ENCODE measurements at regions not wholly inside any gene's neighbourhood (a gene's known extent, or its start where the extent isn't known, plus 50 kb on each side); places are given as distances from the start of the nearest gene placed in this dataset.

DNA sequence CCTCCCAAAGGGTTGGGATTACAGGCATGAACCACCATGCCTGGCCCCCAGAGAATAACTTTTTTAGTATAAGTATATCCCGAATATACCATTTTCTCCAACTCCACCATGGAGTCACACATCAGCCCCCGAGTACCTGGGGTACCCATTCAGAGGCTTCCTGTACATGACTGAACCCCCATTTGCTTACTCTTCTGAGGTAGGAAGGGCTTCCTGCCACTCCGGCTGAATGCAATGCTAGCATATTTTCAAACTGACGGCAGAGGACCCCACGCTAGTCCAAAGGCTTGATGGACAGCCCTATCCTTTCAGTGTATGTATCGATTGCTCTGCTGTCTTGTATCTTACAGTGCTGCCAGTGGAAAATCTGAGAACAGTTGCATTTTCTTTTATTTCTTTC lies 220.6 kb upstream of the SH3BP4 start:
- H3K27me3 ChIP-seq, result no peaks in the 10 kb centered on the region
- peaks cover 0 to 10% (median 6%) of the 10 kb centered on the region in 4 donors for H3K9me3 ChIP-seq
- DNase-seq (ENCODE audit: extremely low spot score), result peak; percentile 88
- intact Hi-C loops (cut with DNase I), result no loop called here
- TF ChIP-seq, protein P1, sequence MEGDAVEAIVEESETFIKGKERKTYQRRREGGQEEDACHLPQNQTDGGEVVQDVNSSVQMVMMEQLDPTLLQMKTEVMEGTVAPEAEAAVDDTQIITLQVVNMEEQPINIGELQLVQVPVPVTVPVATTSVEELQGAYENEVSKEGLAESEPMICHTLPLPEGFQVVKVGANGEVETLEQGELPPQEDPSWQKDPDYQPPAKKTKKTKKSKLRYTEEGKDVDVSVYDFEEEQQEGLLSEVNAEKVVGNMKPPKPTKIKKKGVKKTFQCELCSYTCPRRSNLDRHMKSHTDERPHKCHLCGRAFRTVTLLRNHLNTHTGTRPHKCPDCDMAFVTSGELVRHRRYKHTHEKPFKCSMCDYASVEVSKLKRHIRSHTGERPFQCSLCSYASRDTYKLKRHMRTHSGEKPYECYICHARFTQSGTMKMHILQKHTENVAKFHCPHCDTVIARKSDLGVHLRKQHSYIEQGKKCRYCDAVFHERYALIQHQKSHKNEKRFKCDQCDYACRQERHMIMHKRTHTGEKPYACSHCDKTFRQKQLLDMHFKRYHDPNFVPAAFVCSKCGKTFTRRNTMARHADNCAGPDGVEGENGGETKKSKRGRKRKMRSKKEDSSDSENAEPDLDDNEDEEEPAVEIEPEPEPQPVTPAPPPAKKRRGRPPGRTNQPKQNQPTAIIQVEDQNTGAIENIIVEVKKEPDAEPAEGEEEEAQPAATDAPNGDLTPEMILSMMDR (IDR thresholded peaks at IDR 0.05), result no peak
- TF ChIP-seq POLR2A (IDR thresholded peaks at IDR 0.05; ENCODE audit: low read depth) (no peak), POLR2AphosphoS5 (IDR thresholded peaks at IDR 0.05) (no peak), EP300 (IDR thresholded peaks at IDR 0.05) (no peak)
- WGBS, result 92% methylated on average over 6 of the region's 6 CpGs
- H3K4me3 ChIP-seq, result no peak overlapping the region
- H3K36me3 ChIP-seq, result no peaks in the 10 kb centered on the region
- no peaks in the 10 kb centered on the region for H3K4me1 ChIP-seq
- no peak overlapping the region for H3K27ac ChIP-seq (replicated peaks in 1 of 4)

GRCh38 chr2:234730066-234730640 lies 221.7 kb upstream of the SH3BP4 start:
- peaks cover 0 to 5% (median 3%) of the 10 kb centered on the region in 4 donors for H3K9me3 ChIP-seq
- H3K4me3 ChIP-seq, result no peak overlapping the region
- no peaks in the 10 kb centered on the region for H3K36me3 ChIP-seq
- no peaks in the 10 kb centered on the region for H3K4me1 ChIP-seq
- H3K27me3 ChIP-seq, result no peaks in the 10 kb centered on the region
- DNase-seq (ENCODE audit: extremely low spot score), result peak; percentile 90
- no peak for TF ChIP-seq POLR2A (IDR thresholded peaks at IDR 0.05; ENCODE audit: low read depth)
- no peak for TF ChIP-seq POLR2AphosphoS5 (IDR thresholded peaks at IDR 0.05)
- TF ChIP-seq, protein P1 (IDR thresholded peaks at IDR 0.05), result no peak
- no peak for TF ChIP-seq EP300 (IDR thresholded peaks at IDR 0.05)
- H3K27ac ChIP-seq (replicated peaks in 1 of 4), result no peak overlapping the region
- intact Hi-C loops (cut with DNase I), result no loop called here
- WGBS, result 91% methylated on average over 9 of the region's 9 CpGs

DNA sequence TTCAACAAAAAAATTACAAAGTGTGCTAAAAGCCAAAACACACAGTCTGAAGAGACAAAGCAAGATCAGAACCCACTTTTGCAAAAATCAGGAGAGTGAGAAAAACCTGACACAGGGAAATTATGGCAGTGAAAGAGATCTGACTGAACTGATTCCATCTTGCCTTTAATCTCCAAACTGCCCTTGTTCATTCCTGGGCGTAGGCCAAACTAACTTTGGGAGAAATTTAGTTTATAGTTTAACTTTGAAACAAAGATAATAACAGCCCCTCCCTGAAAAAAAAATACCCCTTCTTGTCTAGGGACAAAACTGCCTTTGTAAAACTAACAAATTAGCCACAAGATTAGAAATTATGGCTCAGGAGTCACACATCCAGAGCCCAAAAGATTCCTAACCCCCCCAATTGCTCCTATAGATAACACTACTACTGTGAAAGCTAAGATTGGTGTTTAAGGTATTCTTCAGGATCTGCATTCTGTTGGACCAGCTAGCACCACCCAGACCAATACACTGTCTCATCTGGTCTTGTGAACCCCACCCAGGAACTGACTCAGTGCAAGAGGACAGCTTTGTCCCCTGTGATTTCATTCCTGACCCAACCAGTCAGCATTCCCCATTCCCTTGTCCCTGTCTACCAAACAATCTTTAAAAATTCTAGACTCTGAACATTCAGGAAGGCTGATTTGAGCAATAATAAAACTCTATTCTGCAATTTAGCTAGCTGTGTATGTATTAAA lies 226.1 kb upstream of the SH3BP4 start:
- intact Hi-C loops (cut with DNase I), result no loop called here
- Histone ChIP-seq H3K4me1 (no peaks in the 10 kb centered on the region), H3K9me3 (no peaks in the 10 kb centered on the region), H3K4me3 (no peak overlapping the region), H3K27me3 (no peaks in the 10 kb centered on the region), H3K27ac (replicated peaks in 1 of 4) (no peak overlapping the region), H3K36me3 (no peaks in the 10 kb centered on the region)
- 77% methylated on average over 1 of the region's 1 CpG for WGBS
- DNase-seq (ENCODE audit: extremely low spot score), result peak; percentile 60
- TF ChIP-seq, protein P1 (IDR thresholded peaks at IDR 0.05), result no peak
- no peak for TF ChIP-seq EP300 (IDR thresholded peaks at IDR 0.05)
- no peak for TF ChIP-seq POLR2A (IDR thresholded peaks at IDR 0.05; ENCODE audit: low read depth)
- TF ChIP-seq POLR2AphosphoS5 (IDR thresholded peaks at IDR 0.05), result no peak

DNA sequence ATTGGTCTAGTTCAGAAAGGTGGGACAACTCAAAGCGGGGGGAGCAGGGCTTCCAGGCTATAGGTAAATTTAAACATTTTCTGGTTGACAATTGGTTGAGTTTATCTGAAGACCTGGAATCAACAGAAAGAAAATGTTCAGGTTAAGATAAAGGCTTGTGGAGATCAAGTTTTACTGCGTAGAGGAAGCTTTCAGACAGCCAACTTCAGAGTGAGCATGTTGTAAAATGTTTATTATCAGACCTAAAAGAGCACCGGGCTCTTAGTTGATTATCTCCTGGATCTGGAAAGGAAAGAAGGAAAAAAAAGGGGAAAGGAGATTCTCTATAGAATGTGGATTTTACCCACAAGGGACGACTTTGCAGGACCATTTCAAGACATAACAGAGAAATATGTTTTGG lies 227.0 kb upstream of the SH3BP4 start:
- WGBS, result 83% methylated on average over 4 of the region's 4 CpGs
- Histone ChIP-seq H3K4me1 (no peaks in the 10 kb centered on the region), H3K36me3 (no peaks in the 10 kb centered on the region), H3K9me3 (no peaks in the 10 kb centered on the region), H3K27me3 (no peaks in the 10 kb centered on the region), H3K27ac (replicated peaks in 1 of 4) (no peak overlapping the region), H3K4me3 (no peak overlapping the region)
- TF ChIP-seq POLR2AphosphoS5 (IDR thresholded peaks at IDR 0.05), result no peak
- TF ChIP-seq EP300 (IDR thresholded peaks at IDR 0.05), result no peak
- TF ChIP-seq, protein P1 (IDR thresholded peaks at IDR 0.05), result no peak
- TF ChIP-seq POLR2A (IDR thresholded peaks at IDR 0.05; ENCODE audit: low read depth), result no peak
- intact Hi-C loops (cut with DNase I), result no loop called here
- peak; percentile 80 for DNase-seq (ENCODE audit: extremely low spot score)

All from esophagus muscularis mucosa (tissue), 4 donors.